ENCODE measurements at regions not wholly inside any gene's neighbourhood (a gene's known extent, or its start where the extent isn't known, plus 50 kb on each side); places are given as distances from the start of the nearest gene placed in this dataset.

- no peak for TF ChIP-seq POLR2A (IDR thresholded peaks at IDR 0.05)
- TF ChIP-seq CTCF (IDR thresholded peaks at IDR 0.05), result no peak
Measured at GRCh38 chr1:88351960-88352359, 332.1 kb upstream of the PKN2 start.

All from testis (tissue), 2 donors.